UCSD-AML1 (cell line): ENCODE measurements at regions not wholly inside any gene's neighbourhood (a gene's known extent, or its start where the extent isn't known, plus 50 kb on each side); places are given as distances from the start of the nearest gene placed in this dataset.
"Not testable (repeated sequence)": the region's sequence is repeated elsewhere in the genome, so short reads cannot be mapped to it uniquely, and the experiment has no call there.

Experiments
- DNase-seq: peaks from one replicate; lab custom pipeline; 2025; ENCODE audit not compliant: unreplicated experiment; lab: John Stamatoyannopoulos, UW

DNA sequence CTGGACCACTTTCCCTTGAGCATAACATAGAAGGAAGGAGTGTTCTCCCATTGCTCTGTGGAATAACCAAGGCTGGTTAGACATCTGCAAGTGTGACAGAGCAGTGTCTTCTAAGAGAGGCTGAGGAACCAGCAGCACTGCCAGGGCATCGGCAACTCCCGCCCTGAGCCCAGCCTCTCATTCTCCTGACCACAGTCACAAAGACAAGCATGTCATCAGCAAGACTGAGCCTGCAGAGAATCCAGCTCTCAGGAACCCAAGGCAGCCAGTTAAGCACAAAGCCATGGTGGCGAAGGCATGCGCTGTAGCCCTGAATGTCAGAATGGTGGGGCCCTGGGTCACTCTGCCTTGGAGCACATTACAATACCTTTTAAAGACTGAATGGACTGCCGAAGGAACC lies 253.9 kb downstream of the AGTPBP1 start:
- DNase-seq, result no peak

- DNase-seq, result no peak
Observed at GRCh38 chr9:85484235-85484634, 257.5 kb downstream of the AGTPBP1 start.

DNA sequence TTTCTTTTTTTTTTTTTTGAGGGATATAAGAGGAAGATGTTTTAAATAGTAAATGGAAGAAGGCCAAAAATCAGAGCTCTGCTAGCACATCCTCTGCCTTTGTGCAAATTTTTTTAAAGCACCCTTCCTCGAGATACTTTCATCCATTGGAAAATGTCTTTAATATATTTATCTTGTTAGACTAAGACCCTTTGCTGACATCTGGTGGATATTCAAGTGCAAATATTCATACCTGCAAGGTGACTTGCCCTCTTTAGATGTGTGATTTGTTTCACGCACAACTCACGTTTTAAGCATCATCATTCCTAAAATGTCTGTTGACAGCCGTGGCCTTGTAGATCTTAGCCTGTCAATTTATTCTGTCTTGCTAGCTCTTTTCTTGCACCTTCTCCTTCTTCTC lies 258.5 kb downstream of the AGTPBP1 start:
- DNase-seq, result no peak

DNA sequence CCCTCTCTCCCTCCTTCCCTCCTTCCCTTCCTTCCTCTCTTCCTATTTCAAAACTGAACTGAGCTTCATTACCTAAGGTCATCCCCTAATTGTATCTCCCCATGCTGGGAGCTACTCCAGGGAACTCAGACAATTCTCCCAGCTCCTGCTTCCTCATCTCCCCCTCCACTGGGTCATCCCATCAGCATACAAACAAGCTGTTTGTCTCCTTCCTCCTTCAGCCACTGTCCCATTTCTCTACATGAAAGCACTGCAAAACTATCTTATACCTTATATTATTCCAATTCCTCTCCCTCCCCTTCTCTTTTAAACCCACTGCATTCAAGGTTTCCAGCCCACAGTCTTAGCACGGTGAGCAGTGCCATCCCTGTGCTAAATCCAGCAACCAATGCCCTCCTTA lies 262.4 kb downstream of the AGTPBP1 start:
- no peak for DNase-seq

- DNase-seq, result no peak
Observed at GRCh38 chr9:85478847-85479246, 262.9 kb downstream of the AGTPBP1 start.

DNA sequence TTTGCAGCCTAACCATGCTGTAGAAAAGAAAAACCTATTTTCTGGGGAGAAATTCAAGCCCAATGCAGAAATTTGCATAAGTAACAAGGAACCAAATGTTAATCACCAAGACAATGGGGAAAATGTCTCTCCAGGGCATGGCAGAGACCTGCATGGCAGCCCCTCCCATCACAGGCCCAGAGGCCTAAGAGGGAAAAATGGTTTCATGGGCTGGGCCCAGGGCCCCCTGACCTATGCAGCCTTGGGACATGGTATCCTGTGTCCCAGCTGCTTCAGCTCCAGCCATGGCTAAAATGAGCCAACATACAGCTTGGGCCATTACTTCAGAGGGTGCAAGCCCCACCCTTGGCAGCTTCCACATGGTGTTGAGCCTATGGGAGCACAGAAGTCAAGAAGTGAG lies 266.9 kb downstream of the AGTPBP1 start:
- DNase-seq, result not testable (repeated sequence)

DNA sequence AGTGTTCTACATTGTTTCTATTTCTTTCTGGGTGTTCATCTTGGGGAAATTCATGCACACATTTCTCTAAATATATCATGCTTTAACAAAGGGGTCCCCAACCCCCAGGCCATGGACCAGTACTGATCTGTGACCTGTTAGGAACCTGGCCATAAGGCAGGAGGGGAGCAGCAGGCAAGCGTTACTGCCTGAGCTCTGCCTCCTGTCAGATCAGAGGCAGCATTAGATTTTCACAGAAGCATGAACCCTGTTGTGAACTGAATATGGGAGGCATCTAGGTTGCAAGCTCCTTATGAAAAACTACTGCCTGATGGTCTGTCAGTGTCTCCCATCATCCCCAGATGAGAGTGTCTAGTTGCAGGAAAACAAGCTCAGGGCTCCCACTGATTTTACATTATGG lies 270.0 kb downstream of the AGTPBP1 start:
- DNase-seq, result no peak

GRCh38 chr9:85469041-85469440 lies 272.7 kb downstream of the AGTPBP1 start:
- no peak for DNase-seq

DNA sequence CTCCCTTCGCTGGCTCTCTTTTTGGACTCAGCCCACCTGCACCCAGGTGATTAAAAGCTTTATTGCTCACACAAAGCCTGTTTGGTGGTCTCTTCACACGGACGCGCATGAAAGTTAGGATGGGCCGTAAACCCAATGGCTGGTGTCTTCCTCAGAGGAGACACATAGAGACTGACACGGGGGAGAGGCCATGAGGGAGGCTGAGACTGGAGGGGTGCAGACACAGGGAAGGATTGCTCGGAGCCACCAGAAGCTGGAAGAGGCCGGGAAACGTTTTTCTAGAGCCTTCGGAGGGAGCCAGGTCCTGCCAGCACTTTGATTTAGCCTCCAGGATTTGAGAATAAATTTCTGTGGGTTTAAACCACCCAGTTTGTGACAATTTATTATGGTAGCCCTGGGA lies 274.9 kb downstream of the AGTPBP1 start:
- no peak for DNase-seq

DNA sequence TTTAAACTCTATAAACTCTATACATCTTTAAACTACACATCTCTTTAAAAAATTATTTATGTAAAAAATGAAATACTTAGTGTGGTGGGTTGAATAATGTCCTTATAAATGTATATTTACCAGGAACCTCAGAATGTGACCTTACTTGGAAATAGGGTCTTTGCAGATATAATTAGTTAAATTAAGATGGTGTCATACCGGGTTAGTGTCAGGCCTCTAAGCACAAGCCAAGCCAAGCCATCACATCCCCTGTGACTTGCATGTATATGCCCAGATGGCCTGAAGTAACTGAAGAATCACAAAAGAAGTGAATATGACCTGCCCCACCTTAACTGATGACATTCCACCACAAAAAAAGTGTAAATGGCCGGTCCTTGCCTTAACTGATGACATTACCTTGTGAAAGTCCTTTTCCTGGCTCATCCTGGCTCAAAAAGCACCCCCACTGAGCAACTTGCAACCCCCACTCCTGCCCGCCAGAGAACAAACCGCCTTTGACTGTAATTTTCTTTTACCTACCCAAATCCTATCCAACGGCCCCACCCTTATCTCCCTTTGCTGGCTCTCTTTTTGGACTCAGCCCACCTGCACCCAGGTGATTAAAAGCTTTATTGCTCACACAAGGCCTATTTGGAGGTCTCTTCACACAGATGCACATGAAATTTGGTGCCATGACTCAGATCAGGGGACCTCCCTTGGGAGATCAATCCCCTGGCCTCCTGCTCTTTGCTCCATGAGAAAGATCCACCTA lies 283.5 kb downstream of the AGTPBP1 start:
- not testable (repeated sequence) for DNase-seq

DNA sequence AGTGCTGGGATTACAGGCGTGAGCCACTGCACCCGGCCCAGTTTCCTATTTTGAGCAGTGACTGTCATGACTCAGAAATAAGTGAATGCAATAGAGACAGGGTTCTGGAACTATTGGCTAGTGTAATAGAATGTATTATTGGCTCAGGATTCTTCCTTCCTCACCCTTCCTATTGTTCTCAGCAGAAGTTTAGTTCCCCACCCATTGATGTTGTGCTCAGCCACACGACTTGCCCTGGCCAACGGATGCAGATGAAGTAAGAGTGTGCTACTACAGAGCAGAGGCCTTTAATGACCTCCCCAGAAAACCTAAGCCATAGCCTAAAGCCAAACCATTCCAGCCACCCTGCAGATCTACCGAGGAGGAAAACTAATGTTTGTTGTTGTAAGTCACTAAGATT lies 287.9 kb downstream of the AGTPBP1 start:
- no peak for DNase-seq

DNA sequence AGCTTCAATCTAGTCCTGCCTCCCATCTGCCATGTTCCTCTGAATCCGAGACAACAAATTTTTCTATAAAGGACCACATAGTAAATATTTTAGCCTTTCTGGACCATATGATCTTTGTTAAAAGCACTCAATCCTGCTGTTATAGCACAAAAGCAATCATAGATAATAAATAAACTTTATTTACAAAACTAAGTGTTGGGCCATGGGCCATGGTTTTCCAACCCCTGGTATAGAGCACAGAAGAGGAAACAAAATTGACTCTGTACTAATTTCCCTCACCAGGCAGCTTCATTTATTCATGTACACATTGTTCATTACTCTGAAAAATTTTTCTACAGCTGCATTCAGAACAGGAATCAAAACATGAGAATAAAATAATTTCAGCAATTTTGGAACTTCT lies 288.9 kb downstream of the AGTPBP1 start:
- DNase-seq, result no peak

DNA sequence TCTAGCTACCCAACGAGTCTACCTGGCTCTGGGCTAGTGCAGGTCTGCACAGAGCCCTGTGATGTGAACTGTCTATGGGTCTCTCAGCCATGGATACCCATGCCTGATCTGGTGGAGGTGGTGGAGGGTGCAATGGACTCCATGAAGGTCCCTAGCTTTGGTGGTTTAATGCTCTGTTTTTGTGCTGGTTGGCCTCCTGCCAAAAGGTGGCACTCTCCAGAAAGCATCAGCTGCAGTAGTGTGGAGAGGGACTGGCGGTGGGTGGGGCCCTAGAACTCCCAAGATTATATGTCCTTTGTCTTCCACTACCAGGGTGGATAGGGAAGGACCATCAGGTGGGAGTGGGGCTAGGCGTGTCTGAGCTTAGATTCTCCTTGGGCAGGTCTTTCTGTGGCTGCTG lies 290.1 kb downstream of the AGTPBP1 start:
- no peak for DNase-seq

GRCh38 chr9:85445887-85446286 lies 295.9 kb downstream of the AGTPBP1 start:
- no peak for DNase-seq

DNA sequence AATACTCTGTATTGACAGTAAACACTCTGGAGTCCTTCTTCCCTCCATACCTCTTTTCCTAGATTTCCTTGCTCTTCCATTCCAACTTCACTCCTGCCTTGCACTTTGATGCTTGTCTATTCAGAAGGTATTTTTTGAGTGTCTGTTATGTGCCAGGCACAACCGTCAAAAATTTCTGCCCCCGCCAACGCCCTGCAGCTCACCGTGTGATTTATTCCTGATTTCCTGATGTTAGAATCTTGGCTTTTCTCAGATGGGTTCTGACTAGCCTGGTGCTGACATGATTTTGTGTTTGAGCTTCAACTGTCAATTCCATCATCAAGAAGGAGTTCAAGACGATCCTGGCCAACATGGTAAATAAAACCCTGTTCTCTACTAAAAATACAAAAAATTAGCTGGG lies 297.5 kb downstream of the AGTPBP1 start:
- no peak for DNase-seq

DNA sequence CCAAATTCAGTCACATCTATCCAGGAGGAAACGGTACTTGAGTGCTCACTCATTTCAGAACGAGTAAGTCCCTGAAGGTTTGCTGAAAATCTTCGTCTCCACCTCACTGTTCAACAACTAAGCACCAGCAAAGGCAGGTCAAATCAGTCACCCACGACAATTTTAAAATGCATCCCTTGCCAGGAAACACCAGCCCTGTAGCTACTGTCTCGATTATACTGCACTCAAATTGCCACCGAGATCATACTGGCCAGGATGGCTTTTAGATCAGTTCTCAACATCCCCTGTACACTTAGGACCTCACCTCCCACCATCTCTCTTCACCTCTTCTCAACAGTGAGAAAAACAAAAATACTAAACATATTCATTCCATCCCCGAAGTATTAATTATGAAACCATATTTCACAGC lies 298.6 kb downstream of the AGTPBP1 start:
- no peak for DNase-seq

DNA sequence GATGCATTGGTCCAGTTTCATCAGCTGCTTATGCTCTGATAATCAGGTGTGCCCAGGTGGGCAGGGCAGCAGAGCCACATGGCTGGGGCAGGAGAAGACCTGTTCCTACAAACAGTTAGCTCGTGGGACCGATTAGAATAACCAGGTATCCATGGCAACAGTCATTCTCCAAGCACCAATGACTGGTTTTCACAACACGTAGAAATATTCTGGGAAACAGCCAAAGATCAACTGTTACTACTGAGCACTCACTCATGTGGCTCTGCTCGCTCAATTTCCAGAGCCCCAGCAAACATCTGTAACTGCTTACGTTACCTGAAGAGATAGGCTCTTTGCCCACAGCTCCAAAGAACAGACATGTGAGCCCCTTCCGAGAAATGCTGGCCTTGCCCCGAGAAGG lies 302.0 kb downstream of the AGTPBP1 start:
- no peak for DNase-seq

GRCh38 chr9:85433956-85434355 lies 307.8 kb downstream of the AGTPBP1 start:
- DNase-seq, result not testable (repeated sequence)

GRCh38 chr9:85433551-85433950 lies 308.2 kb downstream of the AGTPBP1 start:
- DNase-seq, result peak; percentile 69

DNA sequence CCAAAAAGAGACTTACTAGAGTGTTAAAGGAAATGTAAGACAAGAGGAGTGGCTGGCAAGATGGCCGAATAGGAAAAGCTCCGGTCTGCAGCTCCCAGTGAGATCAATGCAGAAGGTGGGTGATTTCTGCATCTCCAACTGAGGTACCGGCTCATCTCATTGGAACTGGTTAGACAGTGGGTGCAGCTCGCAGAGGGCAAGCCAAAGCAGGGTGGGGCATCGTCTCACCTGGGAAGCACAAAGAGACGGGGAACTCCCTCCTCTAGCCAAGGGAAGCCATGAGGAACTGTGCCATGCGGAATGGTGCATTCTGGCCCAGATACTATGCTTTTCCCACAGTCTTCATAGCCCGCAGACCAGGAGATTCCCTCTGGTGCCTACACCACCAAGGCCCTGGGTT lies 308.7 kb downstream of the AGTPBP1 start:
- no peak for DNase-seq

DNA sequence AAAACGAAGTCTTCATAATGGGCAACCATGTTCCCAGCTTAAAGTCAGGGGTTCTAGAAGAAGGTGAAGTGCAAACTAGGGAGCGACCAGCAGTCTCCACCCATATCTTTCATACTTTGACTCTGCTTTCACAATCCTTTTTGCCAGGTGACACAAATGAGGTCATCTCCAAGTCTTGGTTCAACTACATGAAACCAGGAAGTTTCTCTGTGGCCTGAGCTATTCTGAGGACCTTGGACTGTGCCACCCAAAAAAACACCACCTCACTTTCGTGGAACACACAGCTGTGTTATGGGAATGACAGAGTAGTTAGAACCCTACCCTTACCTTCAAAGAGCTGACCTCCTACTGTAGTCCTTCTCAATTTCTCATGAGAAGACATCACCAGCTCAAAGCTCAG lies 309.2 kb downstream of the AGTPBP1 start:
- no peak for DNase-seq

GRCh38 chr9:85431339-85432102 lies 310.2 kb downstream of the AGTPBP1 start:
- DNase-seq, result no peak
